ENCODE measurements at regions not wholly inside any gene's neighbourhood (a gene's known extent, or its start where the extent isn't known, plus 50 kb on each side); places are given as distances from the start of the nearest gene placed in this dataset.

DNA sequence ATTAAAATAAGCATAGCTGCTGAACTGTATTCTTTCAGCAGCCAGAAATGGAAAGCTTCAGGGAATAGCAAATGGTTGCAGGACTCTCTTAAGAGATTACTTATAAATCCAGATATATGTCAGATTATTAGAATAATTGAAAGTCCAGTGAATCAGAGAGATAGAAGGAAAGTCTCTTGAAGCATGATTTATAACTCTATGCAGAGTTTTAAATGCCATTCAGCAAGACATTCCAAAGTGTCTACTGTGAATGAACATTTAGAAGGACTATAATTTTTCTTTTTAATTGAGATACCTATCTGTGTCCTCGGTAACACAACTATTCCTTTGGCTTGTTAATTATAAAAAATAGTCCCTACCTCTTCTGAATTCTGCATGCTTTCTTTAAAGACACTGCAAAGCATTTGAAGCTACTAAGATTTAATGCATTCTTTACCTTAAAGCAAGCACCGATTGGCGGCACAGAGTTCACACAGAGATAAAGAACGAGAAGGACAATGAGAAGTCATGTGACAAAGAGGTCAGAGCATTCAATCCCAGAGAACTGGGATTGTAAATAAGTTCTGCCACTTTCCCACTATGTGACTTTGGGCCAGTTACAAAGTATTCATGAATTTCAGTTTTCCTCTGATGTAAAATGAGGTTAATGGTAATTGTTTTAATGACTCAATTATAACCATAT lies 371.0 kb upstream of the ATP2B1 start:
- Mint-ChIP-seq H3K27me3 (ENCODE audit: low read depth) (no peaks in the 10 kb centered on the region), H3K4me1 (peaks cover 6% of the 10 kb centered on the region), H3K27ac (no peak overlapping the region), H3K9me3 (no peaks in the 10 kb centered on the region), H3K4me3 (no peak overlapping the region), H3K36me3 (ENCODE audit: low read depth) (no peaks in the 10 kb centered on the region)
- TF ChIP-seq, protein P1, sequence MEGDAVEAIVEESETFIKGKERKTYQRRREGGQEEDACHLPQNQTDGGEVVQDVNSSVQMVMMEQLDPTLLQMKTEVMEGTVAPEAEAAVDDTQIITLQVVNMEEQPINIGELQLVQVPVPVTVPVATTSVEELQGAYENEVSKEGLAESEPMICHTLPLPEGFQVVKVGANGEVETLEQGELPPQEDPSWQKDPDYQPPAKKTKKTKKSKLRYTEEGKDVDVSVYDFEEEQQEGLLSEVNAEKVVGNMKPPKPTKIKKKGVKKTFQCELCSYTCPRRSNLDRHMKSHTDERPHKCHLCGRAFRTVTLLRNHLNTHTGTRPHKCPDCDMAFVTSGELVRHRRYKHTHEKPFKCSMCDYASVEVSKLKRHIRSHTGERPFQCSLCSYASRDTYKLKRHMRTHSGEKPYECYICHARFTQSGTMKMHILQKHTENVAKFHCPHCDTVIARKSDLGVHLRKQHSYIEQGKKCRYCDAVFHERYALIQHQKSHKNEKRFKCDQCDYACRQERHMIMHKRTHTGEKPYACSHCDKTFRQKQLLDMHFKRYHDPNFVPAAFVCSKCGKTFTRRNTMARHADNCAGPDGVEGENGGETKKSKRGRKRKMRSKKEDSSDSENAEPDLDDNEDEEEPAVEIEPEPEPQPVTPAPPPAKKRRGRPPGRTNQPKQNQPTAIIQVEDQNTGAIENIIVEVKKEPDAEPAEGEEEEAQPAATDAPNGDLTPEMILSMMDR (IDR thresholded peaks at IDR 0.05; ENCODE audit: unreplicated experiment in 3 of 3): no peak

DNA sequence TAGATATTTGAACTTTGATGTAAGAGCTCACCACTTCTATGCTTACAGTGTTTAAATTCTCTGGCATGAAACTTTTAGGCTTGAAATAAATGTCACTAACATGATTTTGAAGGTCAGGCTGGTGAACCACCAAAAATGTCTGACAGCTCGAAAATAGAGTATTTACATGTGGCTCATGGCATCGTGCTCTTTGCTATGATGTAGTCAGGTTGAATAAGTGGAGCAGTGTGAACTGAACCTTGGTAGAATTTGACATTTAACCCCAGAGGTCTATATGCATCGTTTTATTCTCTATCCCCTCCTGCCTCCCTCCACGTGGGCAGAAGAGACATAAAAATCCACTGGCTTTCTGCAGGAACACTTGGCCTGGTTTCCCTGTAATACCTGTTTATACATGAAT lies 369.7 kb upstream of the ATP2B1 start:
- no peaks in the 10 kb centered on the region for H3K36me3 Mint-ChIP-seq (ENCODE audit: low read depth)
- H3K27me3 Mint-ChIP-seq (ENCODE audit: low read depth): no peaks in the 10 kb centered on the region
- TF ChIP-seq, protein P1 (IDR thresholded peaks at IDR 0.05; ENCODE audit: unreplicated experiment in 3 of 3): no peak
- H3K9me3 Mint-ChIP-seq: no peaks in the 10 kb centered on the region
- no peak overlapping the region for H3K27ac Mint-ChIP-seq
- H3K4me1 Mint-ChIP-seq: no peaks in the 10 kb centered on the region
- no peak overlapping the region for H3K4me3 Mint-ChIP-seq

DNA sequence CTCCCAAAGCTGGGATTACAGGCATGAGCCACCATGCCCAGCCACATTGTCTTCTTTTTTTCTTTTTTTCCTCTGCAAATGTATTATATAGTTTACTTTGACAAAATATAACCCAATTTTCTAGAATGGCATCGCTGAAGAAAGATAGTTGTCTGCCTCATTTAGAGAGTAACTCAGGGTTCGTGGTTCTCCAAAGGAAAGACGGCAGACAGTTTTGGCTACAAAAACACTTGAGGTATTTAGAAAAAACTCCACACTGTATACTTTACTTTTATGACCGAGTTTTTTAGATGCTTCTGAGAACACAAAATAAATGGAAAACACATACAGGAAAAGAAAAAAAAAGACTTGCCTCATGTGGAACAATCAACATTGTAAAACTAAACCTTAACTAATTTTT lies 369.1 kb upstream of the ATP2B1 start:
- Mint-ChIP-seq H3K27ac (no peak overlapping the region), H3K9me3 (no peaks in the 10 kb centered on the region), H3K36me3 (ENCODE audit: low read depth) (no peaks in the 10 kb centered on the region), H3K27me3 (ENCODE audit: low read depth) (no peaks in the 10 kb centered on the region), H3K4me1 (no peaks in the 10 kb centered on the region), H3K4me3 (no peak overlapping the region)
- TF ChIP-seq, protein P1 (IDR thresholded peaks at IDR 0.05; ENCODE audit: unreplicated experiment in 3 of 3): no peak

- no peak overlapping the region for H3K27ac Mint-ChIP-seq
- H3K36me3 Mint-ChIP-seq (ENCODE audit: low read depth): no peaks in the 10 kb centered on the region
- H3K9me3 Mint-ChIP-seq: no peaks in the 10 kb centered on the region
- no peaks in the 10 kb centered on the region for H3K4me1 Mint-ChIP-seq
- no peak overlapping the region for H3K4me3 Mint-ChIP-seq
- TF ChIP-seq, protein P1 (IDR thresholded peaks at IDR 0.05; ENCODE audit: unreplicated experiment in 3 of 3): no peak
- no peaks in the 10 kb centered on the region for H3K27me3 Mint-ChIP-seq (ENCODE audit: low read depth)
These were observed 368.2 kb upstream of the ATP2B1 start for GRCh38 chr12:90076851-90077319.

GRCh38 chr12:90075685-90076084 lies 367.0 kb upstream of the ATP2B1 start:
- Mint-ChIP-seq H3K36me3 (ENCODE audit: low read depth) (no peaks in the 10 kb centered on the region), H3K9me3 (peaks cover 4% of the 10 kb centered on the region), H3K4me1 (no peaks in the 10 kb centered on the region), H3K4me3 (no peak overlapping the region), H3K27ac (no peak overlapping the region), H3K27me3 (ENCODE audit: low read depth) (no peaks in the 10 kb centered on the region)
- TF ChIP-seq, protein P1 (IDR thresholded peaks at IDR 0.05; ENCODE audit: unreplicated experiment in 3 of 3): no peak

DNA sequence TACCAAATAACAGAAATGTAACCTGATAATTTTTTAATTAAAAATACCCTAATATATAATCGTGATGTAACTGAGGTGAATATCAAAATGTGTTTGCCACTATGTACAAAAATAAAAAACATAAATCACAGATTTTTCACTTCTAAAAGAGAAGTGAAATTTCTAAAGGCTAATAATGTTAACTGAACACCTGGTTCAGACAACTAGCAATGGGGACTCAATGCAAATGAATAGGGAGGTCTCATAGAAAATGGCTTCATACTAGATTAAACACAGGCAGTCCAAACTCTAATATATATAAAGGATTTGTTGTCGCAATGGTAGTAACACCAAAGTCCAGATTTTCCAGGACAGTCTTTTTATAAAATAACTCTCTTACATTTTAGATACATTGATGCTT lies 365.4 kb upstream of the ATP2B1 start:
- Mint-ChIP-seq H3K9me3 (peaks cover 4% of the 10 kb centered on the region), H3K27me3 (ENCODE audit: low read depth) (no peaks in the 10 kb centered on the region), H3K27ac (no peak overlapping the region), H3K36me3 (ENCODE audit: low read depth) (no peaks in the 10 kb centered on the region), H3K4me1 (no peaks in the 10 kb centered on the region), H3K4me3 (no peak overlapping the region)
- TF ChIP-seq, protein P1 (IDR thresholded peaks at IDR 0.05; ENCODE audit: unreplicated experiment in 3 of 3): no peak

All from nephron (organoid).